ENCODE measurements at regions not wholly inside any gene's neighbourhood (a gene's known extent, or its start where the extent isn't known, plus 50 kb on each side); places are given as distances from the start of the nearest gene placed in this dataset.
"Not testable (repeated sequence)": the region's sequence is repeated elsewhere in the genome, so short reads cannot be mapped to it uniquely, and the experiment has no call there.

- DNase-seq = no peak
Measured at GRCh38 chr6:164690702-164691500, 618.5 kb downstream of the C6orf118 start.

- DNase-seq = no peak
Measured at GRCh38 chr6:164690241-164690640, 619.2 kb downstream of the C6orf118 start.

- no peak for DNase-seq
Measured at GRCh38 chr6:164665328-164665727, 644.1 kb downstream of the C6orf118 start.

- no peak for DNase-seq
Measured at GRCh38 chr6:164663634-164664033, 645.8 kb downstream of the C6orf118 start.

- DNase-seq = no peak
Measured at GRCh38 chr6:164661716-164662115, 647.7 kb downstream of the C6orf118 start.

GRCh38 chr6:164660781-164661180 is 648.6 kb downstream of the C6orf118 start:
- DNase-seq = no peak

GRCh38 chr6:164640956-164641355 is 668.4 kb downstream of the C6orf118 start:
- no peak for DNase-seq

GRCh38 chr6:164628302-164628931 is 681.0 kb downstream of the C6orf118 start:
- no peak for DNase-seq

GRCh38 chr6:164616917-164617524 is 692.4 kb downstream of the C6orf118 start:
- DNase-seq = no peak

GRCh38 chr6:164612751-164613150 is 696.7 kb downstream of the C6orf118 start:
- no peak for DNase-seq

- DNase-seq = not testable (repeated sequence)
Measured at GRCh38 chr6:164610859-164611258, 698.5 kb downstream of the C6orf118 start.

- not testable (repeated sequence) for DNase-seq
Measured at GRCh38 chr6:164602415-164602814, 707.0 kb downstream of the C6orf118 start.

GRCh38 chr6:164581563-164581962 is 727.8 kb downstream of the C6orf118 start:
- DNase-seq = no peak

- DNase-seq = no peak
Measured at GRCh38 chr6:164579035-164579434, 730.4 kb downstream of the C6orf118 start.

- no peak for DNase-seq
Measured at GRCh38 chr6:164578616-164579015, 730.8 kb downstream of the C6orf118 start.

GRCh38 chr6:164570801-164571200 is 738.6 kb downstream of the C6orf118 start:
- no peak for DNase-seq

GRCh38 chr6:164569509-164569908 is 739.9 kb downstream of the C6orf118 start:
- no peak for DNase-seq

GRCh38 chr6:164563924-164564323 is 745.5 kb downstream of the C6orf118 start:
- no peak for DNase-seq

GRCh38 chr6:164561656-164562055 is 747.7 kb downstream of the C6orf118 start:
- DNase-seq = no peak

- DNase-seq = no peak
Measured at GRCh38 chr6:164554700-164555476, 754.5 kb downstream of the C6orf118 start.

GRCh38 chr6:164554226-164554625 is 755.2 kb downstream of the C6orf118 start:
- DNase-seq = no peak

- no peak for DNase-seq
Measured at GRCh38 chr6:164551706-164552105, 757.7 kb downstream of the C6orf118 start.

GRCh38 chr6:164547076-164547475 is 762.3 kb downstream of the C6orf118 start:
- no peak for DNase-seq

Measured in SHP77 treated with DMSO at 0.1 percent for 48 hours (cell line).